SK-N-SH treated with all-trans-retinoic acid at 6 μM for 48 hours (cell line): ENCODE measurements at regions not wholly inside any gene's neighbourhood (a gene's known extent, or its start where the extent isn't known, plus 50 kb on each side); places are given as distances from the start of the nearest gene placed in this dataset.

ENCODE experiments used
- ATAC-seq: fragments of 200-7000 bp; cut with Tn5 transposase; 3 replicates; pipeline ENCODE4 v1.9.1; 2020; ENCODE audit warnings: mild to moderate bottlenecking, moderate library complexity
- BACH2 ChIP-seq: fragments of 250-450 bp; sonication (Bioruptor Pico); IDR thresholded peaks from 2 replicates; pipeline ENCODE4 v1.9.0; 2021; ENCODE audit warnings: mild to moderate bottlenecking, borderline replicate concordance
- CSDC2 ChIP-seq: fragments of 250-450 bp; sonication (Bioruptor Pico); IDR thresholded peaks from 2 replicates; pipeline ENCODE4 v1.5.0; 2020; ENCODE audit warnings: mild to moderate bottlenecking, moderate library complexity
- CSRNP3 ChIP-seq: fragments of 250-450 bp; sonication (Bioruptor Pico); IDR thresholded peaks from 2 replicates; pipeline ENCODE4 v1.5.1; 2021; ENCODE audit warnings: mild to moderate bottlenecking, moderate library complexity
- ESRRG ChIP-seq: fragments of 250-450 bp; sonication (Bioruptor Pico); IDR thresholded peaks from 2 replicates; pipeline ENCODE4 v1.6.1; 2021; ENCODE audit warnings: mild to moderate bottlenecking
- ISL1 ChIP-seq: fragments of 250-450 bp; sonication (Bioruptor Pico); IDR thresholded peaks from 2 replicates; pipeline ENCODE4 v2.1.2; 2022; ENCODE audit warnings: mild to moderate bottlenecking, moderate library complexity
- OSR1 ChIP-seq: fragments of 250-450 bp; sonication (Bioruptor Pico); IDR thresholded peaks from 2 replicates; pipeline ENCODE4 v1.8.0; 2022; ENCODE audit warnings: moderate library complexity, mild to moderate bottlenecking, inconsistent platforms
- PATZ1 ChIP-seq: fragments of 250-450 bp; sonication (Bioruptor Pico); IDR thresholded peaks from 2 replicates; pipeline ENCODE4 v1.8.0; 2020; ENCODE audit warnings: mild to moderate bottlenecking, moderate library complexity, borderline replicate concordance
- PPARA ChIP-seq: fragments of 250-450 bp; sonication (Bioruptor Pico); IDR thresholded peaks from 2 replicates; pipeline ENCODE4 v1.5.0; 2020; ENCODE audit warnings: mild to moderate bottlenecking, borderline replicate concordance
- SNAI2 ChIP-seq: fragments of 250-450 bp; sonication (Bioruptor Pico); IDR thresholded peaks from 2 replicates; pipeline ENCODE4 v1.5.0; 2020; ENCODE audit warnings: mild to moderate bottlenecking, moderate library complexity
- TCF4 ChIP-seq: fragments of 250-450 bp; sonication (Bioruptor Pico); IDR thresholded peaks from 2 replicates; pipeline ENCODE4 v1.8.0; 2021; ENCODE audit warnings: mild to moderate bottlenecking, moderate library complexity, borderline replicate concordance
- ZFP3 ChIP-seq: fragments of 250-450 bp; sonication (Bioruptor Pico); IDR thresholded peaks from 2 replicates; pipeline ENCODE4 v1.5.0; 2020; ENCODE audit warnings: mild to moderate bottlenecking, moderate library complexity
- ZFP30 ChIP-seq: fragments of 450-650 bp; formaldehyde crosslinking; IDR thresholded peaks from 2 replicates; pipeline ENCODE4 v1.5.0; 2022; ENCODE audit warnings: mild to moderate bottlenecking, moderate library complexity
- ZNF565 ChIP-seq: fragments of 450-650 bp; formaldehyde crosslinking; conservative IDR thresholded peaks from 2 replicates; pipeline ENCODE4 v1.5.0; 2020; ENCODE audit warnings: low read depth, mild to moderate bottlenecking, moderate library complexity
- ZNF70 ChIP-seq: fragments of 450-650 bp; formaldehyde crosslinking; IDR thresholded peaks from 2 replicates; pipeline ENCODE4 v1.5.0; 2020; ENCODE audit warnings: mild to moderate bottlenecking, moderate library complexity
- ZNF8 ChIP-seq: fragments of 450-650 bp; formaldehyde crosslinking; IDR thresholded peaks from 2 replicates; pipeline ENCODE4 v1.5.0; 2020; ENCODE audit warnings: mild to moderate bottlenecking, moderate library complexity
- TF ChIP-seq, protein P1 (sequence below): fragments of 250-450 bp; sonication (Bioruptor Pico); IDR thresholded peaks from 2 replicates; pipeline ENCODE4 v1.8.0; 2021; ENCODE audit warnings: low read depth, mild to moderate bottlenecking, moderate library complexity, borderline replicate concordance
- TF ChIP-seq, protein P2 (sequence below): fragments of 250-450 bp; sonication (Bioruptor Pico); IDR thresholded peaks from 2 replicates; pipeline ENCODE4 v1.5.0; 2020; ENCODE audit warnings: mild to moderate bottlenecking, moderate library complexity

DNA sequence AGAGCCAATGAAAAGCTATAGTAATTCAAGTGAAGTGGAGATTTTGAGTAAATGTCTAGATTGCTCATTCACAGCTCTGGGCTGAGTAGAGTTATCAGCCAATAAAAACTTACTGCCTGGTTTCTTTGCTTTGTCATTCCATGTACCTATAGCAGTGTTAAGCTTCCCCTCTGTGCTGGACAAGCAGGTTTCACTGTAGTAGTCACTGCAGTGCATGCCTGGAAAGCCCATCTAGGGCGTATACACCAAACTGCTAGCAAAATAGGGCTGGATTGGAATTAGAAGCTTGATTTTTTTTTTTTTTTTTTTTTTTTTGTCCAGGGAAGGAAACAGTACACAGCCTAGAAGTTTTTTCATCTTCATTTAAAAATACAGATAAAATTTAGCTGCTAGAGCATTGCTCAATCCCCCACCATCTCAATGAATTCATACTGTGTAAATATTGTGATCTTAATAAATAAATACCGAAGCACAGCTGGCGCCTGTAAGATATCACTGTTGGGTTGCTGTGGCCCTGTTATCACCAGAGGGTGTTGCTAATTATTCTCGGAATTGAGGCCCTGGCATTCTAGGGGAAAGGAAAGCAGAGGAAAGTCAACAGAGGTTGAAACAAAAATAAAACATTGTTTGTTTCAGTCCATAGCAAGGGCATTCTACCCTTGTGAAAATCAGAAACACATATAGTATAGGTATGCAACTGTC is 968.5 kb upstream of the GJE1 start:
- TF ChIP-seq SNAI2 (no peak), ZNF70 (CRISPR knock-in tag) (no peak), CSRNP3 (CRISPR knock-in tag) (no peak), ZFP3 (CRISPR knock-in tag) (no peak), PATZ1 (CRISPR knock-in tag) (no peak), PPARA (CRISPR knock-in tag) (no peak), ISL1 (CRISPR knock-in tag) (no peak), ZNF565 (CRISPR knock-in tag) (no peak)
- TF ChIP-seq, protein P1, sequence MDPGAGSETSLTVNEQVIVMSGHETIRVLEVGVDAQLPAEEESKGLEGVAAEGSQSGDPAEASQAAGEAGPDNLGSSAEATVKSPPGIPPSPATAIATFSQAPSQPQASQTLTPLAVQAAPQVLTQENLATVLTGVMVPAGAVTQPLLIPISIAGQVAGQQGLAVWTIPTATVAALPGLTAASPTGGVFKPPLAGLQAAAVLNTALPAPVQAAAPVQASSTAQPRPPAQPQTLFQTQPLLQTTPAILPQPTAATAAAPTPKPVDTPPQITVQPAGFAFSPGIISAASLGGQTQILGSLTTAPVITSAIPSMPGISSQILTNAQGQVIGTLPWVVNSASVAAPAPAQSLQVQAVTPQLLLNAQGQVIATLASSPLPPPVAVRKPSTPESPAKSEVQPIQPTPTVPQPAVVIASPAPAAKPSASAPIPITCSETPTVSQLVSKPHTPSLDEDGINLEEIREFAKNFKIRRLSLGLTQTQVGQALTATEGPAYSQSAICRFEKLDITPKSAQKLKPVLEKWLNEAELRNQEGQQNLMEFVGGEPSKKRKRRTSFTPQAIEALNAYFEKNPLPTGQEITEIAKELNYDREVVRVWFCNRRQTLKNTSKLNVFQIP (CRISPR knock-in tag), result no peak
- TF ChIP-seq, all 23 proteins: peak for 0
- ATAC-seq, result no peak

GRCh38 chr6:141163107-141163506 is 969.6 kb upstream of the GJE1 start:
- no peak for ATAC-seq
- TF ChIP-seq, protein P1 (CRISPR knock-in tag), result no peak
- no peak for TF ChIP-seq OSR1 (CRISPR knock-in tag)
- no peak for TF ChIP-seq ZNF70 (CRISPR knock-in tag)
- no peak for TF ChIP-seq CSRNP3 (CRISPR knock-in tag)
- TF ChIP-seq PATZ1 (CRISPR knock-in tag), result no peak
- TF ChIP-seq, protein P2, sequence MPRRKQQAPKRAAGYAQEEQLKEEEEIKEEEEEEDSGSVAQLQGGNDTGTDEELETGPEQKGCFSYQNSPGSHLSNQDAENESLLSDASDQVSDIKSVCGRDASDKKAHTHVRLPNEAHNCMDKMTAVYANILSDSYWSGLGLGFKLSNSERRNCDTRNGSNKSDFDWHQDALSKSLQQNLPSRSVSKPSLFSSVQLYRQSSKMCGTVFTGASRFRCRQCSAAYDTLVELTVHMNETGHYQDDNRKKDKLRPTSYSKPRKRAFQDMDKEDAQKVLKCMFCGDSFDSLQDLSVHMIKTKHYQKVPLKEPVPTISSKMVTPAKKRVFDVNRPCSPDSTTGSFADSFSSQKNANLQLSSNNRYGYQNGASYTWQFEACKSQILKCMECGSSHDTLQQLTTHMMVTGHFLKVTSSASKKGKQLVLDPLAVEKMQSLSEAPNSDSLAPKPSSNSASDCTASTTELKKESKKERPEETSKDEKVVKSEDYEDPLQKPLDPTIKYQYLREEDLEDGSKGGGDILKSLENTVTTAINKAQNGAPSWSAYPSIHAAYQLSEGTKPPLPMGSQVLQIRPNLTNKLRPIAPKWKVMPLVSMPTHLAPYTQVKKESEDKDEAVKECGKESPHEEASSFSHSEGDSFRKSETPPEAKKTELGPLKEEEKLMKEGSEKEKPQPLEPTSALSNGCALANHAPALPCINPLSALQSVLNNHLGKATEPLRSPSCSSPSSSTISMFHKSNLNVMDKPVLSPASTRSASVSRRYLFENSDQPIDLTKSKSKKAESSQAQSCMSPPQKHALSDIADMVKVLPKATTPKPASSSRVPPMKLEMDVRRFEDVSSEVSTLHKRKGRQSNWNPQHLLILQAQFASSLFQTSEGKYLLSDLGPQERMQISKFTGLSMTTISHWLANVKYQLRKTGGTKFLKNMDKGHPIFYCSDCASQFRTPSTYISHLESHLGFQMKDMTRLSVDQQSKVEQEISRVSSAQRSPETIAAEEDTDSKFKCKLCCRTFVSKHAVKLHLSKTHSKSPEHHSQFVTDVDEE (CRISPR knock-in tag), result no peak
- TF ChIP-seq TCF4 (CRISPR knock-in tag), result no peak
- no peak for TF ChIP-seq BACH2 (CRISPR knock-in tag)
- TF ChIP-seq SNAI2, result no peak
- TF ChIP-seq ESRRG (CRISPR knock-in tag), result no peak
- TF ChIP-seq CSDC2, result no peak
- no peak for TF ChIP-seq ZFP3 (CRISPR knock-in tag)
- no peak for TF ChIP-seq ZFP30 (CRISPR knock-in tag)
- no peak for TF ChIP-seq ZNF8 (CRISPR knock-in tag)
